ENCODE measurements at regions not wholly inside any gene's neighbourhood (a gene's known extent, or its start where the extent isn't known, plus 50 kb on each side); places are given as distances from the start of the nearest gene placed in this dataset.

- intact Hi-C loops (cut with micrococcal nuclease) = no loop called here
- no CpG with 5 or more reads among the region's 1 CpG for WGBS (ENCODE audit: insufficient coverage)
- H3K9me3 ChIP-seq (replicated peaks in 1 of 2; ENCODE audit: control insufficient read depth in 1 of 2, insufficient read depth in 1 of 2, low read length in 2 of 2) = peaks cover 0 to 3% of the 10 kb centered on the region in 2 donors
- Mint-ChIP-seq H3K27me3 (ENCODE audit: low read depth in 3 of 3) (no peaks in the 10 kb centered on the region), H3K9me3 (peaks cover 0 to 2% (median 0%) of the 10 kb centered on the region in 7 donors), H3K4me3 (no peak overlapping the region), H3K36me3 (no peaks in the 10 kb centered on the region), H3K27ac (no peak overlapping the region), H3K4me1 (no peaks in the 10 kb centered on the region)
- H3K9ac ChIP-seq (ENCODE audit: insufficient read depth, low read length, poor library complexity, severe bottlenecking) = no peak overlapping the region
- no peaks in the 10 kb centered on the region for H3K4me1 ChIP-seq (ENCODE audit: control insufficient read depth in 1 of 2, insufficient read depth in 2 of 2, low read length in 2 of 2)
- no peaks in the 10 kb centered on the region for H4K20me1 ChIP-seq (ENCODE audit: insufficient read depth, low read length)
- no peak for DNase-seq
- no peaks in the 10 kb centered on the region for H3K27me3 ChIP-seq (ENCODE audit: control insufficient read depth in 2 of 2, insufficient read depth in 2 of 2, low read length in 2 of 2)
- TF ChIP-seq CTCF (IDR thresholded peaks at IDR 0.05) = no peak
- H2AFZ ChIP-seq (ENCODE audit: insufficient read depth, low read depth, low read length, poor library complexity, severe bottlenecking) = no peak overlapping the region
- no peak overlapping the region for H3K27ac ChIP-seq (ENCODE audit: low read depth in 1 of 2, low read length in 2 of 2)
- no peaks in the 10 kb centered on the region for H3K36me3 ChIP-seq (replicated peaks in 1 of 2; ENCODE audit: control insufficient read depth in 1 of 2, insufficient read depth in 2 of 2, low read length in 2 of 2)
- H3K4me3 ChIP-seq (replicated peaks in 1 of 3; ENCODE audit: low read depth in 2 of 3, low read length in 3 of 3) = no peak overlapping the region
- H3K79me2 ChIP-seq (ENCODE audit: insufficient read depth, low read length) = no peaks in the 10 kb centered on the region
- no peak overlapping the region for H3K4me2 ChIP-seq (replicated peaks; ENCODE audit: extremely low read depth, low read length, poor library complexity, severe bottlenecking)
These were observed 224.2 kb upstream of the ANO5 start for GRCh38 chr11:21968702-21969101.

GRCh38 chr11:21969841-21970240, 223.0 kb upstream of the ANO5 start:
- no peaks in the 10 kb centered on the region for H3K27me3 Mint-ChIP-seq (ENCODE audit: low read depth in 3 of 3)
- H3K27ac Mint-ChIP-seq = peak overlapping the region in 1 of 7 donors; percentile 26
- H4K20me1 ChIP-seq (ENCODE audit: insufficient read depth, low read length) = no peaks in the 10 kb centered on the region
- no peaks in the 10 kb centered on the region for H3K4me1 ChIP-seq (ENCODE audit: control insufficient read depth in 1 of 2, insufficient read depth in 2 of 2, low read length in 2 of 2)
- 20% methylated on average over 1 of the region's 3 CpGs for WGBS (ENCODE audit: insufficient coverage)
- H3K9me3 ChIP-seq (replicated peaks in 1 of 2; ENCODE audit: control insufficient read depth in 1 of 2, insufficient read depth in 1 of 2, low read length in 2 of 2) = peaks cover 0 to 3% of the 10 kb centered on the region in 2 donors
- no peaks in the 10 kb centered on the region for H3K4me1 Mint-ChIP-seq
- intact Hi-C loops (cut with micrococcal nuclease) = no loop called here
- H3K36me3 Mint-ChIP-seq = no peaks in the 10 kb centered on the region
- no peak overlapping the region for H3K9ac ChIP-seq (ENCODE audit: insufficient read depth, low read length, poor library complexity, severe bottlenecking)
- no peak overlapping the region for H3K4me3 ChIP-seq (replicated peaks in 1 of 3; ENCODE audit: low read depth in 2 of 3, low read length in 3 of 3)
- H2AFZ ChIP-seq (ENCODE audit: insufficient read depth, low read depth, low read length, poor library complexity, severe bottlenecking) = no peak overlapping the region
- no peak for TF ChIP-seq CTCF (IDR thresholded peaks at IDR 0.05)
- no peaks in the 10 kb centered on the region for H3K27me3 ChIP-seq (ENCODE audit: control insufficient read depth in 2 of 2, insufficient read depth in 2 of 2, low read length in 2 of 2)
- peaks cover 0 to 2% (median 0%) of the 10 kb centered on the region in 7 donors for H3K9me3 Mint-ChIP-seq
- H3K79me2 ChIP-seq (ENCODE audit: insufficient read depth, low read length) = no peaks in the 10 kb centered on the region
- no peak overlapping the region for H3K27ac ChIP-seq (ENCODE audit: low read depth in 1 of 2, low read length in 2 of 2)
- no peak for DNase-seq
- no peak overlapping the region for H3K4me2 ChIP-seq (replicated peaks; ENCODE audit: extremely low read depth, low read length, poor library complexity, severe bottlenecking)
- no peak overlapping the region for H3K4me3 Mint-ChIP-seq
- H3K36me3 ChIP-seq (replicated peaks in 1 of 2; ENCODE audit: control insufficient read depth in 1 of 2, insufficient read depth in 2 of 2, low read length in 2 of 2) = no peaks in the 10 kb centered on the region

Measured in CD14-positive monocyte (primary cell).